CD14-positive monocyte (primary cell): ENCODE measurements at regions not wholly inside any gene's neighbourhood (a gene's known extent, or its start where the extent isn't known, plus 50 kb on each side); places are given as distances from the start of the nearest gene placed in this dataset.

Experiments
- DNase-seq, 3 donors: peaks; one replicate each; pipeline ENCODE4 v3.0.0-alpha.2; 2011 to 2022
- H2AFZ ChIP-seq: 2 replicates; pipeline ENCODE4 v1.6.0; 2012; ENCODE audit warnings: mild to moderate bottlenecking, low read depth, low read length, inconsistent platforms; ENCODE audit not compliant: insufficient read depth, poor library complexity, severe bottlenecking
- H3K27ac ChIP-seq, 2 donors: 1 replicate in 1 of 2; 2 replicates in 1 of 2; pipeline ENCODE4 v1.5.1; 2012 to 2013; ENCODE audit warnings: low read length in 2 of 2, control low read depth in 1 of 2, inconsistent platforms in 1 of 2, low read depth in 1 of 2, mild to moderate bottlenecking in 1 of 2
- H3K27me3 ChIP-seq, 2 donors: one replicate each; pipeline versions ENCODE4 v1.6.0 to v1.6.1; 2011 to 2013; ENCODE audit warnings: low read length in 2 of 2; ENCODE audit not compliant: control insufficient read depth in 2 of 2, insufficient read depth in 2 of 2
- H3K36me3 ChIP-seq, 2 donors: replicated peaks in 1 of 2; 1 replicate in 1 of 2; 2 replicates in 1 of 2; pipeline versions ENCODE4 v1.5.1 to v1.6.1; 2012 to 2013; ENCODE audit warnings: low read length in 2 of 2, control low read depth in 1 of 2, inconsistent platforms in 1 of 2, mild to moderate bottlenecking in 1 of 2; ENCODE audit not compliant: insufficient read depth in 2 of 2, control insufficient read depth in 1 of 2
- H3K4me1 ChIP-seq, 2 donors: 1 replicate in 1 of 2; 2 replicates in 1 of 2; pipeline versions ENCODE4 v1.5.1 to v1.6.1; 2012 to 2013; ENCODE audit warnings: low read length in 2 of 2, control low read depth in 1 of 2, inconsistent platforms in 1 of 2, mild to moderate bottlenecking in 1 of 2, moderate library complexity in 1 of 2; ENCODE audit not compliant: insufficient read depth in 2 of 2, control insufficient read depth in 1 of 2
- H3K4me2 ChIP-seq: replicated peaks from 2 replicates; pipeline ENCODE3; 2012; ENCODE audit warnings: low read length, moderate library complexity, mild to moderate bottlenecking; ENCODE audit not compliant: poor library complexity, severe bottlenecking; ENCODE audit errors: extremely low read depth
- H3K4me3 ChIP-seq, 3 experiments: fragments of 200-600 bp in 1 of 3; sonication (generic) in 1 of 3; replicated peaks in 1 of 3; 1 replicate in 2 of 3; 2 replicates in 1 of 3; pipeline ENCODE4 v1.5.1; 2011 to 2013; ENCODE audit warnings: low read length in 3 of 3, mild to moderate bottlenecking in 3 of 3, control low read depth in 2 of 3, low read depth in 2 of 3, inconsistent platforms in 1 of 3, moderate library complexity in 1 of 3
- H3K79me2 ChIP-seq: 2 replicates; pipeline ENCODE4 v1.6.0; 2012; ENCODE audit warnings: mild to moderate bottlenecking, control low read depth, inconsistent platforms, low read length, moderate library complexity; ENCODE audit not compliant: insufficient read depth
- H3K9ac ChIP-seq: 2 replicates; pipeline ENCODE4 v1.6.0; 2017; ENCODE audit warnings: low read length, mild to moderate bottlenecking; ENCODE audit not compliant: insufficient read depth, poor library complexity, severe bottlenecking
- H3K9me3 ChIP-seq, 2 donors: replicated peaks in 1 of 2; 1 replicate in 1 of 2; 2 replicates in 1 of 2; pipeline versions ENCODE4 v1.5.1 to v1.6.1; 2012 to 2013; ENCODE audit warnings: low read length in 2 of 2, control low read depth in 1 of 2; ENCODE audit not compliant: control insufficient read depth in 1 of 2, insufficient read depth in 1 of 2
- H4K20me1 ChIP-seq: 2 replicates; pipeline ENCODE4 v1.6.0; 2012; ENCODE audit warnings: mild to moderate bottlenecking, low read length, control low read depth, moderate library complexity; ENCODE audit not compliant: insufficient read depth
- H3K27ac Mint-ChIP-seq, 7 donors: one replicate each; pipeline ENCODE4 v1.8.0; 2020; ENCODE audit warnings: mild to moderate bottlenecking in 7 of 7, mixed read lengths in 7 of 7, moderate library complexity in 6 of 7, inconsistent platforms in 2 of 7
- H3K27me3 Mint-ChIP-seq, 3 donors: one replicate each; pipeline ENCODE4 v1.8.0; 2021 to 2022; ENCODE audit warnings: low read depth in 3 of 3, mild to moderate bottlenecking in 3 of 3, mixed read lengths in 3 of 3, moderate library complexity in 3 of 3, inconsistent platforms in 1 of 3
- H3K36me3 Mint-ChIP-seq, 2 donors: one replicate each; pipeline ENCODE4 v1.8.0; 2020; ENCODE audit warnings: mixed read lengths in 2 of 2, inconsistent platforms in 1 of 2, mild to moderate bottlenecking in 1 of 2
- H3K4me1 Mint-ChIP-seq: one replicate; pipeline ENCODE4 v1.8.0; 2020; ENCODE audit warnings: mild to moderate bottlenecking, mixed read lengths
- H3K4me3 Mint-ChIP-seq, 2 donors: one replicate each; pipeline ENCODE4 v1.8.0; 2020; ENCODE audit warnings: mild to moderate bottlenecking in 2 of 2, mixed read lengths in 2 of 2, moderate library complexity in 1 of 2
- H3K9me3 Mint-ChIP-seq, 7 donors: one replicate each; pipeline ENCODE4 v1.8.0; 2020 to 2022; ENCODE audit warnings: mixed read lengths in 7 of 7, mild to moderate bottlenecking in 6 of 7, moderate library complexity in 6 of 7, inconsistent platforms in 2 of 7
- CTCF ChIP-seq: fragments of 200-600 bp; IDR thresholded peaks from one replicate; pipeline ENCODE4 v1.8.0; 2022; ENCODE audit warnings: antibody characterized with exemption, mild to moderate bottlenecking
- WGBS: methylation state at CpG from one replicate; pipeline ENCODE4 v1.1.5; 2013; ENCODE audit warnings: missing lambda C conversion rate; ENCODE audit not compliant: insufficient coverage; 5-methylcytosine and 5-hydroxymethylcytosine counted together
- intact Hi-C, 2 donors: fragments of 100-400 bp; cut with micrococcal nuclease; formaldehyde crosslinking; loops; one replicate each; pipeline versions ENCODE4 v1.15.0 to v1.15.1; 2023

DNA sequence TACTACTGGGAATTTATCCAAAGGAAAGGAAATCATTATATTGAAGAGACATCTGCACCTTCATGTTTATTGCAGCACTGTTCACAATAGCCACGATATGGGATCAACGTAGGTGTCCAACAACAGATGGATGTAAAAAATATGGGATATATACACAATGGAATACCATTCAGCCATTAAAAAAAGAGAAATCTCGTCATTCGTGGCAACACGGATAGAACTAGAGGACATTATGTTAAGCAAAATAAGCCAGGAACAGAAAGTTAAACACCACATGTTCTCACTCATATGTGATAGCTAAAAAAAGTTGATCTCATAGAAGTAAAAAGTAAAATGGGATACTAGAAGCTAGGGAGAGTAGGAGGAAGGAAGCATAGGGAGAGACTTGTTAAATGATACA lies 82.9 kb upstream of the CLMN start:
- Mint-ChIP-seq H3K9me3 (peaks cover 0 to 3% (median 0%) of the 10 kb centered on the region in 7 donors), H3K4me1 (no peaks in the 10 kb centered on the region), H3K4me3 (no peak overlapping the region), H3K27ac (no peak overlapping the region), H3K36me3 (peaks cover 8 to 11% of the 10 kb centered on the region in 2 donors), H3K27me3 (peaks cover 0 to 2% (median 2%) of the 10 kb centered on the region in 3 donors)
- TF ChIP-seq CTCF: no peak
- no peak overlapping the region for H2AFZ ChIP-seq
- no peaks in the 10 kb centered on the region for H3K27me3 ChIP-seq
- no peak overlapping the region for H3K27ac ChIP-seq
- no peak overlapping the region for H3K9ac ChIP-seq
- no CpG with 5 or more reads among the region's 5 CpGs for WGBS
- H3K9me3 ChIP-seq: no peaks in the 10 kb centered on the region
- H3K4me1 ChIP-seq: no peaks in the 10 kb centered on the region
- H3K4me3 ChIP-seq: no peak overlapping the region
- H3K4me2 ChIP-seq: no peak overlapping the region
- H4K20me1 ChIP-seq: peaks cover 7% of the 10 kb centered on the region
- intact Hi-C loops: no loop called here
- peaks cover 1 to 11% of the 10 kb centered on the region in 2 donors for H3K36me3 ChIP-seq
- no peaks in the 10 kb centered on the region for H3K79me2 ChIP-seq
- no peak for DNase-seq

GRCh38 chr14:95402176-95402575 lies 82.5 kb upstream of the CLMN start:
- no peak for DNase-seq
- Mint-ChIP-seq H3K4me3 (no peak overlapping the region), H3K4me1 (no peaks in the 10 kb centered on the region), H3K36me3 (peaks cover 6 to 7% of the 10 kb centered on the region in 2 donors), H3K9me3 (peaks cover 0 to 3% (median 0%) of the 10 kb centered on the region in 7 donors), H3K27me3 (peaks cover 0 to 2% (median 2%) of the 10 kb centered on the region in 3 donors), H3K27ac (no peak overlapping the region)
- Histone ChIP-seq H3K4me1 (no peaks in the 10 kb centered on the region), H3K4me2 (no peak overlapping the region), H3K9ac (no peak overlapping the region), H3K27ac (no peak overlapping the region), H2AFZ (no peak overlapping the region), H3K9me3 (no peaks in the 10 kb centered on the region), H3K4me3 (no peak overlapping the region), H3K36me3 (peaks cover 0 to 7% of the 10 kb centered on the region in 2 donors), H3K79me2 (no peaks in the 10 kb centered on the region), H4K20me1 (peaks cover 5% of the 10 kb centered on the region), H3K27me3 (no peaks in the 10 kb centered on the region)
- no peak for TF ChIP-seq CTCF
- intact Hi-C loops: no loop called here
- WGBS: no CpG with 5 or more reads among the region's 2 CpGs
